Osteoblast (primary cell): ENCODE measurements at regions not wholly inside any gene's neighbourhood (a gene's known extent, or its start where the extent isn't known, plus 50 kb on each side); places are given as distances from the start of the nearest gene placed in this dataset.

Source experiments
- DNase-seq: peaks from one replicate; pipeline ENCODE4 v3.0.0; 2011; ENCODE audit warnings: low spot score, mixed read lengths; ENCODE audit not compliant: insufficient read length; ENCODE audit errors: missing footprints
- H2AFZ ChIP-seq: 2 replicates; pipeline ENCODE4 v1.6.0; 2011; ENCODE audit warnings: mild to moderate bottlenecking, low read length
- H3K27ac ChIP-seq: 2 replicates; pipeline ENCODE4 v1.5.1; 2011; ENCODE audit warnings: mild to moderate bottlenecking, low read depth, low read length, moderate library complexity
- H3K27me3 ChIP-seq: 2 replicates; pipeline ENCODE4 v1.6.0; 2012; ENCODE audit warnings: mild to moderate bottlenecking, control low read depth, inconsistent platforms, low read length, moderate library complexity; ENCODE audit not compliant: insufficient read depth
- H3K36me3 ChIP-seq: 2 replicates; pipeline ENCODE4 v1.5.1; 2011; ENCODE audit warnings: mild to moderate bottlenecking, low read length, control low read depth, moderate library complexity; ENCODE audit not compliant: insufficient read depth
- H3K4me1 ChIP-seq: 2 replicates; pipeline ENCODE4 v1.5.1; 2011; ENCODE audit warnings: mild to moderate bottlenecking, low read length, control low read depth, moderate library complexity; ENCODE audit not compliant: insufficient read depth
- H3K4me2 ChIP-seq: 2 replicates; pipeline ENCODE4 v1.6.0; 2011; ENCODE audit warnings: mild to moderate bottlenecking, low read length; ENCODE audit not compliant: insufficient read depth
- H3K4me3 ChIP-seq: fragments of 200-600 bp; sonication (generic); 3 replicates; pipeline ENCODE4 v1.5.1; 2012; ENCODE audit warnings: mild to moderate bottlenecking, low read length, inconsistent platforms; ENCODE audit not compliant: insufficient read depth
- H3K79me2 ChIP-seq: 2 replicates; pipeline ENCODE4 v1.6.0; 2012; ENCODE audit warnings: mild to moderate bottlenecking, low read length, control low read depth, inconsistent platforms; ENCODE audit not compliant: insufficient read depth
- H3K9me3 ChIP-seq: 2 replicates; pipeline ENCODE4 v1.5.1; 2011; ENCODE audit warnings: low read depth, low read length, control low read depth
- H4K20me1 ChIP-seq: 2 replicates; pipeline ENCODE4 v1.6.0; 2012; ENCODE audit warnings: mild to moderate bottlenecking, low read length, control low read depth; ENCODE audit not compliant: insufficient read depth
- TF ChIP-seq, protein P1 (sequence below): IDR thresholded peaks from 2 replicates; pipeline ENCODE4 v1.5.1; 2011; ENCODE audit warnings: mild to moderate bottlenecking, low read depth, low read length, moderate library complexity; ENCODE audit errors: extremely low read depth

DNA sequence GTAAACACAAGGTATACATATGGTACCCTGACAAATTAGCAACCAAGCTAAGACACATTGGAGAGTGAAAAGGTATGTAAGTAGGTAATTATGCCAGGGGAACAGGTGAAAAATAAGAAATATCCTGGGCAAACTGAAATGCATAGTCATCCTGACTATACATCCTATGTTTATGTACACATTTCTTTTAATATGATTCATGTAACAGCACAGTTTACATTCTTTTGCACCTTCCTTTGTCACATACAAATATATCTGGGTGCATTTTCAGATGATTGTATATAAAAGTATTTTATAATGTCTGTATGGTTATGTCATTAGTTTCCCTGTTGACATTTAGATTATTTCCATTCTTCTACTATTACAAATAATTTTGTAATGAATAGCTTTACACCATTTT is 1146.9 kb downstream of the EFNA5 start:
- Histone ChIP-seq H3K79me2 (no peaks in the 10 kb centered on the region), H3K4me2 (no peak overlapping the region), H3K9me3 (no peaks in the 10 kb centered on the region), H4K20me1 (no peaks in the 10 kb centered on the region), H3K4me3 (no peak overlapping the region), H3K36me3 (no peaks in the 10 kb centered on the region), H3K4me1 (no peaks in the 10 kb centered on the region), H3K27me3 (no peaks in the 10 kb centered on the region), H3K27ac (no peak overlapping the region), H2AFZ (no peak overlapping the region)
- TF ChIP-seq, protein P1, sequence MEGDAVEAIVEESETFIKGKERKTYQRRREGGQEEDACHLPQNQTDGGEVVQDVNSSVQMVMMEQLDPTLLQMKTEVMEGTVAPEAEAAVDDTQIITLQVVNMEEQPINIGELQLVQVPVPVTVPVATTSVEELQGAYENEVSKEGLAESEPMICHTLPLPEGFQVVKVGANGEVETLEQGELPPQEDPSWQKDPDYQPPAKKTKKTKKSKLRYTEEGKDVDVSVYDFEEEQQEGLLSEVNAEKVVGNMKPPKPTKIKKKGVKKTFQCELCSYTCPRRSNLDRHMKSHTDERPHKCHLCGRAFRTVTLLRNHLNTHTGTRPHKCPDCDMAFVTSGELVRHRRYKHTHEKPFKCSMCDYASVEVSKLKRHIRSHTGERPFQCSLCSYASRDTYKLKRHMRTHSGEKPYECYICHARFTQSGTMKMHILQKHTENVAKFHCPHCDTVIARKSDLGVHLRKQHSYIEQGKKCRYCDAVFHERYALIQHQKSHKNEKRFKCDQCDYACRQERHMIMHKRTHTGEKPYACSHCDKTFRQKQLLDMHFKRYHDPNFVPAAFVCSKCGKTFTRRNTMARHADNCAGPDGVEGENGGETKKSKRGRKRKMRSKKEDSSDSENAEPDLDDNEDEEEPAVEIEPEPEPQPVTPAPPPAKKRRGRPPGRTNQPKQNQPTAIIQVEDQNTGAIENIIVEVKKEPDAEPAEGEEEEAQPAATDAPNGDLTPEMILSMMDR: no peak
- DNase-seq: no peak

DNA sequence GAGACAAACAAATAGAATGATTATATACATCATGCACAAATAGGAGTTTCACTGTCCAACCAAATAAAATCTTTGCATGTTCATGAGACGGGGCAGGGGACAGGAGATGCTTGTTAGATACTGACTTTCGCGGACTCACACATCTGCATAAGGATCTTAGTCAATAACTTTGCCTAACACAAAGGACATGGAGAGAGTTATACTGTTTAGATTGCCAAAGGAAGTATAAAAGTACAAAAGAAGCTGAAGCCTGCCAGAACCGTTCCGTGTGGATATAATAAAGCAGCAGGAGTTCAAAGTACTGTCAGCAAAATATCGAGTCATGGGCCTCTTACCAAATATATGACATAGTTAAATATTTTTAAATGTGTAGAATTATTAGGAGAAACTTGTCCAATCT is 1148.4 kb downstream of the EFNA5 start:
- Histone ChIP-seq H2AFZ (no peak overlapping the region), H3K4me3 (no peak overlapping the region), H4K20me1 (no peaks in the 10 kb centered on the region), H3K27ac (no peak overlapping the region), H3K27me3 (no peaks in the 10 kb centered on the region), H3K36me3 (no peaks in the 10 kb centered on the region), H3K4me1 (no peaks in the 10 kb centered on the region), H3K79me2 (no peaks in the 10 kb centered on the region), H3K4me2 (no peak overlapping the region), H3K9me3 (no peaks in the 10 kb centered on the region)
- DNase-seq: no peak
- TF ChIP-seq, protein P1: no peak

DNA sequence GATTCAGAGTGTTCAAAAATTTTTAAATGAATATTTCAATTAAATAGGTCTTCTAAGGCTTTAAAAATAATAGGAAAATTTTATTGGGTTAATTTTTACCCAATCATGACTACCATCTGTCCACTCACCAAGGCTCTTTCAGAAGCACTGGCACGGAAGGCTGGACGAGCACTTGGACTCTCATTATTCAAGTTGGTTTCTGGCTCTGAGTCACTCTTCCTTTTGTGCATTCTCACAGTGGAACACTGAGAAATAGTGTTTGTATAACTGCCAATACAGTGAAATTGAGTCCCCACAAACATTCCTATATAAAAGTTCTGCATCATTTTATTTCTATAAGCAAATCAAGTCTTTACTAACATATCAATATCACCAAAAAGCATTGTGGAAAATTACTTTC is 1149.0 kb downstream of the EFNA5 start:
- Histone ChIP-seq H3K36me3 (no peaks in the 10 kb centered on the region), H3K4me2 (no peak overlapping the region), H3K9me3 (no peaks in the 10 kb centered on the region), H4K20me1 (no peaks in the 10 kb centered on the region), H3K79me2 (no peaks in the 10 kb centered on the region), H2AFZ (no peak overlapping the region), H3K27ac (no peak overlapping the region), H3K4me1 (no peaks in the 10 kb centered on the region), H3K4me3 (no peak overlapping the region), H3K27me3 (no peaks in the 10 kb centered on the region)
- TF ChIP-seq, protein P1: no peak
- DNase-seq: no peak

DNA sequence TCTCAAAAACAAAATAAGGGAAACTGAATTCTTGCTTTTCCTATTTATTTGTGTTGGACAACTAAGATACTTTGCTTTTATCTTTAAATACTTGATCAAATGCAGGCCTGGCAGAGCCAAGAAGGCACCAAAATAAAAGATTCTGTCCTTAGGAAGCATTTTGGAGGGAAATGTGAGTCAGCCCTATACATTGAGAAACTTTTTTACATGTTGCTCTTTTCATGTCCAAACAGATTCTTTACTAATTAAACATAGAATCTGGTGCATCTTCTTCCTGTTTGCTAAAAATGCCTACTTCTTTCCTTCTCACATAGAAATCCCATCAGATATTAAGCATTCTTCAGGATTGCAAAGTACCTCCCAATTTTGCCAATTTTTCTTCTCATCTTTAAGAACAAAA is 1160.4 kb downstream of the EFNA5 start:
- Histone ChIP-seq H3K4me1 (no peaks in the 10 kb centered on the region), H2AFZ (no peak overlapping the region), H3K79me2 (no peaks in the 10 kb centered on the region), H3K4me3 (no peak overlapping the region), H3K27ac (no peak overlapping the region), H3K9me3 (no peaks in the 10 kb centered on the region), H3K36me3 (no peaks in the 10 kb centered on the region), H4K20me1 (no peaks in the 10 kb centered on the region), H3K27me3 (no peaks in the 10 kb centered on the region), H3K4me2 (no peak overlapping the region)
- no peak for DNase-seq
- TF ChIP-seq, protein P1: no peak
